Superior temporal gyrus (tissue), 1 donor: ENCODE measurements at regions not wholly inside any gene's neighbourhood (a gene's known extent, or its start where the extent isn't known, plus 50 kb on each side); places are given as distances from the start of the nearest gene placed in this dataset.

Source experiments
- DNase-seq: peaks from one replicate; pipeline ENCODE4 v3.0.0-alpha.2; 2016; ENCODE audit errors: extremely low spot score

GRCh38 chr14:98955036-98955740, 316.8 kb downstream of the BCL11B start:
- DNase-seq: no peak

- no peak for DNase-seq
These were observed 316.3 kb downstream of the BCL11B start for GRCh38 chr14:98955741-98956070.

GRCh38 chr14:98956181-98956580, 315.8 kb downstream of the BCL11B start:
- DNase-seq: no peak

- no peak for DNase-seq
These were observed 315.3 kb downstream of the BCL11B start for GRCh38 chr14:98956661-98957060.

GRCh38 chr14:98957211-98958047, 314.6 kb downstream of the BCL11B start:
- no peak for DNase-seq

- DNase-seq: no peak
These were observed 313.9 kb downstream of the BCL11B start for GRCh38 chr14:98958048-98958631.

GRCh38 chr14:98958632-98959031, 313.4 kb downstream of the BCL11B start:
- DNase-seq: no peak

GRCh38 chr14:98959410-98959809, 312.6 kb downstream of the BCL11B start:
- no peak for DNase-seq

GRCh38 chr14:98959958-98960616, 311.9 kb downstream of the BCL11B start:
- no peak for DNase-seq

- DNase-seq: no peak
These were observed 311.4 kb downstream of the BCL11B start for GRCh38 chr14:98960617-98961013.

- no peak for DNase-seq
These were observed 310.8 kb downstream of the BCL11B start for GRCh38 chr14:98961191-98961590.

GRCh38 chr14:98962118-98962517, 309.9 kb downstream of the BCL11B start:
- no peak for DNase-seq

- DNase-seq: no peak
These were observed 308.4 kb downstream of the BCL11B start for GRCh38 chr14:98963610-98964009.

- no peak for DNase-seq
These were observed 307.8 kb downstream of the BCL11B start for GRCh38 chr14:98964171-98964570.

GRCh38 chr14:98965076-98965475, 306.9 kb downstream of the BCL11B start:
- DNase-seq: no peak

GRCh38 chr14:98966016-98966415, 306.0 kb downstream of the BCL11B start:
- DNase-seq: no peak

- DNase-seq: no peak
These were observed 305.4 kb downstream of the BCL11B start for GRCh38 chr14:98966475-98967162.

GRCh38 chr14:98974113-98974512, 297.9 kb downstream of the BCL11B start:
- no peak for DNase-seq

- no peak for DNase-seq
These were observed 295.7 kb downstream of the BCL11B start for GRCh38 chr14:98976271-98976670.

GRCh38 chr14:98977451-98977850, 294.5 kb downstream of the BCL11B start:
- DNase-seq: no peak

- DNase-seq: no peak
These were observed 289.0 kb downstream of the BCL11B start for GRCh38 chr14:98982986-98983385.
